WTC11 (cell line): ENCODE measurements at regions not wholly inside any gene's neighbourhood (a gene's known extent, or its start where the extent isn't known, plus 50 kb on each side); places are given as distances from the start of the nearest gene placed in this dataset.

Experiments used
- ATAC-seq: fragments of 200-7000 bp; cut with Tn5 transposase; 2 replicates; pipeline ENCODE4 v1.10.0; 2021; ENCODE audit warnings: mild to moderate bottlenecking, moderate library complexity
- CTCF ChIA-PET: fragments of 300-600 bp; sonication (Branson Sonifier 250); formaldehyde crosslinking; loops from one replicate; lab custom pipeline; 2021; ENCODE audit warnings: antibody characterized with exemption; lab: Charles Lee
- POLR2A ChIA-PET: fragments of 350-600 bp; sonication (Branson Sonifier 250); formaldehyde crosslinking; loops from one replicate; lab custom pipeline; 2021; ENCODE audit warnings: antibody characterized with exemption; lab: Charles Lee
- DNase-seq: peaks from one replicate; pipeline ENCODE4 v3.0.0; 2021; ENCODE audit warnings: low spot score
- H3K27ac Mint-ChIP-seq: 2 replicates; pipeline ENCODE4 v1.8.0; 2021; ENCODE audit warnings: mixed read lengths
- H3K27me3 Mint-ChIP-seq: 2 replicates; pipeline ENCODE4 v1.8.0; 2021; ENCODE audit warnings: low read depth, mild to moderate bottlenecking, moderate library complexity, mixed read lengths
- H3K36me3 Mint-ChIP-seq: 2 replicates; pipeline ENCODE4 v1.8.0; 2021; ENCODE audit warnings: mixed read lengths
- H3K4me1 Mint-ChIP-seq: 2 replicates; pipeline ENCODE4 v1.8.0; 2022; ENCODE audit warnings: mixed read lengths
- H3K4me3 Mint-ChIP-seq: 2 replicates; pipeline ENCODE4 v1.8.0; 2021; ENCODE audit warnings: mild to moderate bottlenecking, moderate library complexity, mixed read lengths
- H3K9me3 Mint-ChIP-seq: 2 replicates; pipeline ENCODE4 v1.8.0; 2021; ENCODE audit warnings: mixed read lengths
- ATF6 ChIP-seq: sonication (generic); formaldehyde crosslinking; IDR thresholded peaks from 2 replicates; pipeline ENCODE4 v1.8.1; 2023; ENCODE audit warnings: mild to moderate bottlenecking, missing genetic modification reagents
- FOXP4 ChIP-seq: sonication (generic); formaldehyde crosslinking; IDR thresholded peaks from 2 replicates; pipeline ENCODE4 v1.8.0; 2022; ENCODE audit warnings: mild to moderate bottlenecking, missing genetic modification reagents
- MXD4 ChIP-seq: fragments of 250-450 bp; sonication (Bioruptor Pico); IDR thresholded peaks from 2 replicates; pipeline ENCODE4 v1.8.0; 2021; ENCODE audit warnings: mild to moderate bottlenecking, moderate library complexity, borderline replicate concordance
- MYBL2 ChIP-seq: sonication (generic); formaldehyde crosslinking; IDR thresholded peaks from 2 replicates; pipeline ENCODE4 v1.8.1; 2023; ENCODE audit warnings: mild to moderate bottlenecking, moderate library complexity, missing genetic modification reagents
- NR2C2 ChIP-seq: sonication (generic); formaldehyde crosslinking; IDR thresholded peaks from 2 replicates; pipeline ENCODE4 v1.8.0; 2022; ENCODE audit warnings: mild to moderate bottlenecking, missing genetic modification reagents
- PRRX2 ChIP-seq: fragments of 250-450 bp; sonication (Bioruptor Pico); IDR thresholded peaks from 2 replicates; pipeline ENCODE4 v1.8.0; 2021; ENCODE audit warnings: mild to moderate bottlenecking
- STAT6 ChIP-seq: sonication (generic); formaldehyde crosslinking; conservative IDR thresholded peaks from 2 replicates; pipeline ENCODE4 v1.8.1; 2023; ENCODE audit warnings: mild to moderate bottlenecking, low read depth, missing genetic modification reagents, moderate library complexity
- TEAD4 ChIP-seq: sonication (generic); formaldehyde crosslinking; IDR thresholded peaks from 2 replicates; pipeline ENCODE4 v1.8.0; 2022; ENCODE audit warnings: mild to moderate bottlenecking, missing genetic modification reagents
- USF1 ChIP-seq: sonication (generic); formaldehyde crosslinking; IDR thresholded peaks from 2 replicates; pipeline ENCODE4 v1.8.0; 2022; ENCODE audit warnings: mild to moderate bottlenecking, missing genetic modification reagents
- USF2 ChIP-seq: sonication (generic); formaldehyde crosslinking; IDR thresholded peaks from 2 replicates; pipeline ENCODE4 v1.8.1; 2023; ENCODE audit warnings: mild to moderate bottlenecking, missing genetic modification reagents, moderate library complexity
- ZNF138 ChIP-seq: sonication (generic); formaldehyde crosslinking; conservative IDR thresholded peaks from 2 replicates; pipeline ENCODE4 v1.8.1; 2022; ENCODE audit warnings: mild to moderate bottlenecking, moderate library complexity, missing genetic modification reagents
- TF ChIP-seq, protein P1 (sequence below): fragments of 250-450 bp; sonication (Bioruptor Pico); IDR thresholded peaks from 2 replicates; pipeline ENCODE4 v1.9.0; 2021; ENCODE audit warnings: mild to moderate bottlenecking
- TF ChIP-seq, protein P2 (sequence below): sonication (generic); formaldehyde crosslinking; IDR thresholded peaks from 2 replicates; pipeline ENCODE4 v1.8.0; 2023; ENCODE audit warnings: missing genetic modification reagents

DNA sequence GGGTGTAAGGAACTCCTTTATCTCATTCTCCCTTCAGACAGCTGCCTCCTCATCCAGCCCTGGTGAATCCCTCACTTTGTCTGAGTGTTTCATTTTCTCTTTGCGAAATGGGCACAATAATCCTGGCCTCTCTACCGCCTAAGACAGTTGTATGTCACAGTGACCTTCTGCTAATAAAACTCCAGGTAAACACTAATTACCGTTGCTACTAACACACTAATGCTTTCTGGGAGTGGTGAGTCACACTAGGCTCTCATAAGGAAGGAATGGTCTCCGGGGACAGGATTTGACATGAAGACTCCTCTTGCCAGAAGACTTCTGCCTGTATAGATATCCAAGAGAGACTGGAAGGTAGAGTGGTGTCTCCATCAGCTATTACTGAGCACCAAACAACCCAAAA is 71.7 kb upstream of the SNRK start (continued):
- no peak for TF ChIP-seq STAT6 (CRISPR knock-in tag)
- TF ChIP-seq MXD4 (CRISPR knock-in tag) = no peak
- no peak for TF ChIP-seq ATF6 (CRISPR knock-in tag)
- no peak for TF ChIP-seq USF2 (CRISPR knock-in tag)
- TF ChIP-seq PRRX2 (CRISPR knock-in tag) = no peak

DNA sequence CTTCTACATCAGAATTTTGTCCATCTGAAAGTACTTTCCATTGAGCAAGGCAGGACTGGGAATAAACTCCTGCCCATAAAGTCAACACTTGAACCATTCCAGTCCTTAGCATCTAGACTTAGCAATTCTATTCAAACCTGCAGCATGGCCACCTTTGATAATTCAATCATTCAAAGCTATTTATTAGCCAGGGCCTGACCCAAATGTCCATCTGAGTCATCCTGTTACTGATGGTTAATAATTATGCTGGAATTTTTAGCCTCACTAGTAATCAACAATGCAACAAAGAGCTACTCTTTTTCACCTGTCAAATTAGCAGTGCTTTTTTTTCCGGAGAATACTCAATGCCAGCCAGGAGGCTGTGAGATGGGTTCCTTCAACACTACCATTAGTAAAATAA is 72.7 kb upstream of the SNRK start:
- CTCF ChIA-PET = interaction anchor here (0.6 kb wide), 1 partner anchor 404 kb away, joined by 3 read pairs; the partner anchor contains the start of gene ACKR2
- no peak overlapping the region for H3K27ac Mint-ChIP-seq
- no peak overlapping the region for H3K4me3 Mint-ChIP-seq
- no peak for ATAC-seq
- H3K9me3 Mint-ChIP-seq = no peaks in the 10 kb centered on the region; the same call in 1 of the 2 replicates
- no peaks in the 10 kb centered on the region for H3K36me3 Mint-ChIP-seq
- H3K27me3 Mint-ChIP-seq = no peaks in the 10 kb centered on the region; the same call in 1 of the 2 replicates
- POLR2A ChIA-PET = no interaction called here
- no peak for TF ChIP-seq MYBL2
- TF ChIP-seq USF1 (CRISPR knock-in tag) = no peak
- TF ChIP-seq NR2C2 (CRISPR knock-in tag) = no peak
- TF ChIP-seq STAT6 (CRISPR knock-in tag) = no peak
- TF ChIP-seq, all 79 proteins: peak for 0
- no peaks in the 10 kb centered on the region for H3K4me1 Mint-ChIP-seq
- DNase-seq = no peak

GRCh38 chr3:43212914-43213611 is 73.3 kb upstream of the SNRK start:
- no peak for ATAC-seq
- H3K4me1 Mint-ChIP-seq = no peaks in the 10 kb centered on the region
- no peak overlapping the region for H3K27ac Mint-ChIP-seq
- no peaks in the 10 kb centered on the region; the same call in 1 of the 2 replicates for H3K27me3 Mint-ChIP-seq
- TF ChIP-seq FOXP4 (no peak), TEAD4 (CRISPR knock-in tag) (no peak), ZNF138 (CRISPR knock-in tag) (no peak)
- TF ChIP-seq, protein P1, sequence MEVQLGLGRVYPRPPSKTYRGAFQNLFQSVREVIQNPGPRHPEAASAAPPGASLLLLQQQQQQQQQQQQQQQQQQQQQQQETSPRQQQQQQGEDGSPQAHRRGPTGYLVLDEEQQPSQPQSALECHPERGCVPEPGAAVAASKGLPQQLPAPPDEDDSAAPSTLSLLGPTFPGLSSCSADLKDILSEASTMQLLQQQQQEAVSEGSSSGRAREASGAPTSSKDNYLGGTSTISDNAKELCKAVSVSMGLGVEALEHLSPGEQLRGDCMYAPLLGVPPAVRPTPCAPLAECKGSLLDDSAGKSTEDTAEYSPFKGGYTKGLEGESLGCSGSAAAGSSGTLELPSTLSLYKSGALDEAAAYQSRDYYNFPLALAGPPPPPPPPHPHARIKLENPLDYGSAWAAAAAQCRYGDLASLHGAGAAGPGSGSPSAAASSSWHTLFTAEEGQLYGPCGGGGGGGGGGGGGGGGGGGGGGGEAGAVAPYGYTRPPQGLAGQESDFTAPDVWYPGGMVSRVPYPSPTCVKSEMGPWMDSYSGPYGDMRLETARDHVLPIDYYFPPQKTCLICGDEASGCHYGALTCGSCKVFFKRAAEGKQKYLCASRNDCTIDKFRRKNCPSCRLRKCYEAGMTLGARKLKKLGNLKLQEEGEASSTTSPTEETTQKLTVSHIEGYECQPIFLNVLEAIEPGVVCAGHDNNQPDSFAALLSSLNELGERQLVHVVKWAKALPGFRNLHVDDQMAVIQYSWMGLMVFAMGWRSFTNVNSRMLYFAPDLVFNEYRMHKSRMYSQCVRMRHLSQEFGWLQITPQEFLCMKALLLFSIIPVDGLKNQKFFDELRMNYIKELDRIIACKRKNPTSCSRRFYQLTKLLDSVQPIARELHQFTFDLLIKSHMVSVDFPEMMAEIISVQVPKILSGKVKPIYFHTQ (CRISPR knock-in tag) = no peak
- TF ChIP-seq, protein P2, sequence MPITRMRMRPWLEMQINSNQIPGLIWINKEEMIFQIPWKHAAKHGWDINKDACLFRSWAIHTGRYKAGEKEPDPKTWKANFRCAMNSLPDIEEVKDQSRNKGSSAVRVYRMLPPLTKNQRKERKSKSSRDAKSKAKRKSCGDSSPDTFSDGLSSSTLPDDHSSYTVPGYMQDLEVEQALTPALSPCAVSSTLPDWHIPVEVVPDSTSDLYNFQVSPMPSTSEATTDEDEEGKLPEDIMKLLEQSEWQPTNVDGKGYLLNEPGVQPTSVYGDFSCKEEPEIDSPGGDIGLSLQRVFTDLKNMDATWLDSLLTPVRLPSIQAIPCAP = no peak
- H3K4me3 Mint-ChIP-seq = no peak overlapping the region
- ChIA-PET POLR2A (no interaction called here), CTCF (interaction anchor here (0.6 kb wide), 1 partner anchor 404 kb away, joined by 3 read pairs; the partner anchor contains the start of gene ACKR2)
- H3K9me3 Mint-ChIP-seq = no peaks in the 10 kb centered on the region
- no peaks in the 10 kb centered on the region for H3K36me3 Mint-ChIP-seq
- DNase-seq = no peak
